AG04450 (cell line): ENCODE measurements at regions not wholly inside any gene's neighbourhood (a gene's known extent, or its start where the extent isn't known, plus 50 kb on each side); places are given as distances from the start of the nearest gene placed in this dataset.

Experiments
- CTCF ChIA-PET: fragments of 300-600, 350-600 bp; formaldehyde crosslinking; extraction: SDS; loops from one replicate; lab custom pipeline; 2022; ENCODE audit warnings: antibody characterized with exemption, inconsistent platforms; lab: Charles Lee
- POLR2A ChIA-PET: fragments of 350-600 bp; formaldehyde crosslinking; extraction: SDS; loops from one replicate; lab custom pipeline; 2021; ENCODE audit warnings: antibody characterized with exemption, inconsistent platforms; lab: Yijun Ruan, JAX
- DNase-seq: peaks from one replicate; pipeline ENCODE4 v3.0.0-alpha.2; 2011; ENCODE audit warnings: low read depth, low spot score
- H3K27ac ChIP-seq: one replicate; pipeline ENCODE4 v1.5.1; 2012; ENCODE audit warnings: low read depth, low read length, control low read depth
- H3K27me3 ChIP-seq: one replicate; pipeline ENCODE4 v1.6.0; 2012; ENCODE audit warnings: low read length; ENCODE audit not compliant: control insufficient read depth, insufficient read depth
- H3K4me3 ChIP-seq: 2 replicates; pipeline ENCODE4 v1.5.1; 2011; ENCODE audit warnings: mild to moderate bottlenecking, low read depth, low read length, control low read depth
- H3K9me3 ChIP-seq: 2 replicates; pipeline ENCODE4 v1.5.1; 2012; ENCODE audit warnings: low read length; ENCODE audit not compliant: control insufficient read depth, insufficient read depth
- CTCF ChIP-seq: IDR thresholded peaks from 2 replicates; pipeline ENCODE4 v1.5.1; 2011; ENCODE audit warnings: low read depth, low read length, control low read depth, inconsistent platforms

- DNase-seq: no peak
Measured at GRCh38 chrX:116267511-116268040, 97.0 kb downstream of the AGTR2 start.

GRCh38 chrX:116272322-116272721 lies 101.8 kb downstream of the AGTR2 start:
- Histone ChIP-seq H3K4me3 (no peak overlapping the region), H3K27ac (no peak overlapping the region), H3K27me3 (no peaks in the 10 kb centered on the region), H3K9me3 (no peaks in the 10 kb centered on the region)
- TF ChIP-seq CTCF: no peak
- CTCF ChIA-PET: no interaction called here
- DNase-seq: peak; percentile 34
- POLR2A ChIA-PET: no interaction called here

More at GRCh38 chrX:116267511-116268040, 97.0 kb downstream of the AGTR2 start:
- TF ChIP-seq CTCF: no peak
- no peak overlapping the region for H3K4me3 ChIP-seq
- no peak overlapping the region for H3K27ac ChIP-seq
- ChIA-PET CTCF (no interaction called here), POLR2A (no interaction called here)
- no peaks in the 10 kb centered on the region for H3K27me3 ChIP-seq
- no peaks in the 10 kb centered on the region for H3K9me3 ChIP-seq

- Histone ChIP-seq H3K27ac (no peak overlapping the region), H3K9me3 (no peaks in the 10 kb centered on the region), H3K4me3 (no peak overlapping the region), H3K27me3 (no peaks in the 10 kb centered on the region)
- TF ChIP-seq CTCF: no peak
- ChIA-PET POLR2A (no interaction called here), CTCF (no interaction called here)
- no peak for DNase-seq
Measured at GRCh38 chrX:116272861-116273260, 102.3 kb downstream of the AGTR2 start.

GRCh38 chrX:116276261-116276660 lies 105.7 kb downstream of the AGTR2 start:
- Histone ChIP-seq H3K27me3 (no peaks in the 10 kb centered on the region), H3K4me3 (no peak overlapping the region), H3K27ac (no peak overlapping the region), H3K9me3 (no peaks in the 10 kb centered on the region)
- CTCF ChIA-PET: no interaction called here
- DNase-seq: no peak
- POLR2A ChIA-PET: no interaction called here
- TF ChIP-seq CTCF: no peak

GRCh38 chrX:116277351-116278225 lies 107.0 kb downstream of the AGTR2 start:
- DNase-seq: no peak
- H3K27me3 ChIP-seq: no peaks in the 10 kb centered on the region
- POLR2A ChIA-PET: no interaction called here
- H3K9me3 ChIP-seq: no peaks in the 10 kb centered on the region
- CTCF ChIA-PET: no interaction called here
- no peak overlapping the region for H3K27ac ChIP-seq
- H3K4me3 ChIP-seq: no peak overlapping the region
- no peak for TF ChIP-seq CTCF
